Hepatocyte (in vitro differentiated cells): ENCODE measurements at regions not wholly inside any gene's neighbourhood (a gene's known extent, or its start where the extent isn't known, plus 50 kb on each side); places are given as distances from the start of the nearest gene placed in this dataset.
"Not testable (repeated sequence)": the region's sequence is repeated elsewhere in the genome, so short reads cannot be mapped to it uniquely, and the experiment has no call there.

Experiments used
- DNase-seq: peaks from one replicate; pipeline ENCODE4 v3.0.0-alpha.2; 2016; ENCODE audit warnings: low spot score
- H2AFZ ChIP-seq: fragments of 200-600 bp; sonication (generic); 2 replicates; pipeline ENCODE4 v1.6.0; 2016; ENCODE audit warnings: antibody characterized with exemption, mild to moderate bottlenecking
- H3K27ac ChIP-seq: fragments of 200-600 bp; sonication (generic); 2 replicates; pipeline ENCODE4 v1.5.1; 2016; ENCODE audit warnings: mild to moderate bottlenecking
- H3K27me3 ChIP-seq: fragments of 200-600 bp; sonication (generic); 2 replicates; pipeline ENCODE4 v1.6.1; 2016
- H3K36me3 ChIP-seq: fragments of 200-600 bp; sonication (generic); replicated peaks from 2 replicates; pipeline ENCODE4 v1.5.1; 2016; ENCODE audit warnings: low read depth; ENCODE audit not compliant: insufficient read depth
- H3K4me1 ChIP-seq: fragments of 200-600 bp; sonication (generic); 2 replicates; pipeline ENCODE4 v1.5.1; 2016; ENCODE audit warnings: mild to moderate bottlenecking, moderate library complexity; ENCODE audit not compliant: insufficient read depth
- H3K4me2 ChIP-seq: fragments of 200-600 bp; sonication (generic); 2 replicates; pipeline ENCODE4 v1.6.0; 2016
- H3K4me3 ChIP-seq: fragments of 200-600 bp; sonication (generic); 2 replicates; pipeline ENCODE4 v1.5.1; 2016; ENCODE audit warnings: mild to moderate bottlenecking
- H3K79me2 ChIP-seq: fragments of 200-600 bp; sonication (generic); 2 replicates; pipeline ENCODE4 v1.6.0; 2017; ENCODE audit warnings: mild to moderate bottlenecking
- H3K9me2 ChIP-seq: fragments of 200-600 bp; sonication (generic); replicated peaks from 2 replicates; pipeline ENCODE4 v1.6.0; 2017; ENCODE audit warnings: mild to moderate bottlenecking; ENCODE audit not compliant: insufficient read depth
- H3K9me3 ChIP-seq: fragments of 200-600 bp; sonication (generic); 2 replicates; pipeline ENCODE4 v1.5.1; 2016; ENCODE audit warnings: low read depth, mild to moderate bottlenecking
- H4K20me1 ChIP-seq: fragments of 200-600 bp; sonication (generic); 2 replicates; pipeline ENCODE4 v1.6.0; 2016; ENCODE audit warnings: mild to moderate bottlenecking; ENCODE audit not compliant: insufficient read depth, poor library complexity, severe bottlenecking
- CTCF ChIP-seq: fragments of 200-600 bp; sonication (generic); IDR thresholded peaks from 2 replicates; pipeline ENCODE4 v1.5.1; 2016; ENCODE audit warnings: antibody characterized with exemption, mild to moderate bottlenecking; ENCODE audit not compliant: poor library complexity
- EZH2 ChIP-seq: fragments of 200-600 bp; sonication (generic); IDR thresholded peaks from 2 replicates; pipeline ENCODE4 v1.6.1; 2016; ENCODE audit warnings: antibody characterized with exemption, mild to moderate bottlenecking, borderline replicate concordance
- EZH2phosphoT487 ChIP-seq: fragments of 200-600 bp; sonication (generic); IDR thresholded peaks from one replicate; pipeline ENCODE4 v1.6.1; 2018; ENCODE audit warnings: antibody characterized with exemption, mild to moderate bottlenecking, low read depth, moderate library complexity; ENCODE audit not compliant: unreplicated experiment, severe bottlenecking
- WGBS: methylation state at CpG from one replicate; pipeline ENCODE4 v1.1.6; 2016; ENCODE audit warnings: low lambda C conversion rate; ENCODE audit errors: missing lambda C conversion rate; 5-methylcytosine and 5-hydroxymethylcytosine counted together

- Histone ChIP-seq H2AFZ (no peak overlapping the region), H3K79me2 (no peaks in the 10 kb centered on the region), H3K27ac (no peak overlapping the region), H3K27me3 (no peaks in the 10 kb centered on the region), H3K9me3 (no peaks in the 10 kb centered on the region), H4K20me1 (no peaks in the 10 kb centered on the region), H3K36me3 (no peaks in the 10 kb centered on the region), H3K4me1 (no peaks in the 10 kb centered on the region), H3K4me2 (no peak overlapping the region), H3K9me2 (no peaks in the 10 kb centered on the region), H3K4me3 (no peak overlapping the region)
- DNase-seq: no peak
- no peak for TF ChIP-seq EZH2phosphoT487
Measured at GRCh38 chr13:33560726-33561125, 257.2 kb upstream of the RFC3 start.

GRCh38 chr13:33561627-33562026, 256.3 kb upstream of the RFC3 start:
- no peak overlapping the region for H3K4me3 ChIP-seq
- DNase-seq: no peak
- 86% methylated on average over 2 of the region's 2 CpGs for WGBS
- H3K4me2 ChIP-seq: no peak overlapping the region
- H3K4me1 ChIP-seq: no peaks in the 10 kb centered on the region
- no peaks in the 10 kb centered on the region for H3K36me3 ChIP-seq
- H3K9me2 ChIP-seq: no peaks in the 10 kb centered on the region
- no peaks in the 10 kb centered on the region for H4K20me1 ChIP-seq
- TF ChIP-seq EZH2: no peak
- no peak for TF ChIP-seq CTCF
- TF ChIP-seq EZH2phosphoT487: no peak
- no peak overlapping the region for H3K27ac ChIP-seq
- H3K9me3 ChIP-seq: no peaks in the 10 kb centered on the region
- H2AFZ ChIP-seq: no peak overlapping the region
- H3K27me3 ChIP-seq: no peaks in the 10 kb centered on the region
- H3K79me2 ChIP-seq: no peaks in the 10 kb centered on the region

GRCh38 chr13:33571618-33572017, 246.3 kb upstream of the RFC3 start:
- H3K4me3 ChIP-seq: no peak overlapping the region
- 96% methylated on average over 1 of the region's 1 CpG for WGBS

GRCh38 chr13:33572322-33572721, 245.6 kb upstream of the RFC3 start:
- not testable (repeated sequence) for H3K27ac ChIP-seq, H3K9me3 ChIP-seq, H2AFZ ChIP-seq, DNase-seq, H3K79me2 ChIP-seq, H3K4me2 ChIP-seq, H3K4me1 ChIP-seq, H3K27me3 ChIP-seq, H3K9me2 ChIP-seq, H4K20me1 ChIP-seq, H3K36me3 ChIP-seq, H3K4me3 ChIP-seq
- 83% methylated on average over 2 of the region's 2 CpGs for WGBS

More at GRCh38 chr13:33571618-33572017, 246.3 kb upstream of the RFC3 start:
- H3K9me3 ChIP-seq: no peaks in the 10 kb centered on the region
- TF ChIP-seq EZH2: no peak
- no peak for TF ChIP-seq EZH2phosphoT487
- no peak for TF ChIP-seq CTCF
- no peak for DNase-seq
- H3K79me2 ChIP-seq: no peaks in the 10 kb centered on the region
- no peaks in the 10 kb centered on the region for H3K9me2 ChIP-seq
- no peak overlapping the region for H3K4me2 ChIP-seq
- no peak overlapping the region for H2AFZ ChIP-seq
- no peaks in the 10 kb centered on the region for H3K27me3 ChIP-seq
- H4K20me1 ChIP-seq: no peaks in the 10 kb centered on the region
- no peaks in the 10 kb centered on the region for H3K4me1 ChIP-seq
- no peak overlapping the region for H3K27ac ChIP-seq
- H3K36me3 ChIP-seq: no peaks in the 10 kb centered on the region

- Histone ChIP-seq H2AFZ (no peak overlapping the region), H3K4me1 (no peaks in the 10 kb centered on the region), H3K9me3 (no peaks in the 10 kb centered on the region), H4K20me1 (no peaks in the 10 kb centered on the region), H3K9me2 (no peaks in the 10 kb centered on the region), H3K79me2 (no peaks in the 10 kb centered on the region), H3K27me3 (no peaks in the 10 kb centered on the region), H3K36me3 (no peaks in the 10 kb centered on the region), H3K27ac (no peak overlapping the region), H3K4me2 (no peak overlapping the region), H3K4me3 (no peak overlapping the region)
- DNase-seq: no peak
- TF ChIP-seq EZH2 (no peak), CTCF (no peak), EZH2phosphoT487 (no peak)
- 68% methylated on average over 1 of the region's 1 CpG for WGBS
Measured at GRCh38 chr13:33575378-33575777, 242.6 kb upstream of the RFC3 start.
